ENCODE measurements at regions not wholly inside any gene's neighbourhood (a gene's known extent, or its start where the extent isn't known, plus 50 kb on each side); places are given as distances from the start of the nearest gene placed in this dataset.
"Not testable (repeated sequence)": the region's sequence is repeated elsewhere in the genome, so short reads cannot be mapped to it uniquely, and the experiment has no call there.

GRCh38 chr4:1558205-1558604 is 125.9 kb downstream of the FAM53A start:
- no peak for DNase-seq

GRCh38 chr4:1557221-1557597 is 126.9 kb downstream of the FAM53A start:
- DNase-seq, result no peak

- no peak for DNase-seq
These were observed 127.4 kb downstream of the FAM53A start for GRCh38 chr4:1556541-1557220.

- DNase-seq, result no peak
These were observed 129.2 kb downstream of the FAM53A start for GRCh38 chr4:1554876-1555265.

- DNase-seq, result no peak
These were observed 129.8 kb downstream of the FAM53A start for GRCh38 chr4:1554246-1554875.

- DNase-seq, result no peak
These were observed 130.7 kb downstream of the FAM53A start for GRCh38 chr4:1553365-1553764.

GRCh38 chr4:1552451-1552850 is 131.7 kb downstream of the FAM53A start:
- DNase-seq, result no peak

- DNase-seq, result no peak
These were observed 132.9 kb downstream of the FAM53A start for GRCh38 chr4:1551211-1551610.

- no peak for DNase-seq
These were observed 133.7 kb downstream of the FAM53A start for GRCh38 chr4:1550122-1551070.

- no peak for DNase-seq
These were observed 134.5 kb downstream of the FAM53A start for GRCh38 chr4:1549638-1550035.

GRCh38 chr4:1548827-1549637 is 135.1 kb downstream of the FAM53A start:
- not testable (repeated sequence) for DNase-seq

- DNase-seq, result no peak
These were observed 136.0 kb downstream of the FAM53A start for GRCh38 chr4:1547856-1548826.

- DNase-seq, result no peak
These were observed 136.8 kb downstream of the FAM53A start for GRCh38 chr4:1547131-1547855.

- no peak for DNase-seq
These were observed 138.6 kb upstream of the NKX1-1 start for GRCh38 chr4:1544861-1545281.

GRCh38 chr4:1544435-1544834 is 138.2 kb upstream of the NKX1-1 start:
- DNase-seq, result not testable (repeated sequence)

- no peak for DNase-seq
These were observed 137.7 kb upstream of the NKX1-1 start for GRCh38 chr4:1543976-1544375.

GRCh38 chr4:1543561-1543960 is 137.3 kb upstream of the NKX1-1 start:
- no peak for DNase-seq

- DNase-seq, result no peak
These were observed 136.5 kb upstream of the NKX1-1 start for GRCh38 chr4:1542516-1543320.

GRCh38 chr4:1542226-1542490 is 135.9 kb upstream of the NKX1-1 start:
- no peak for DNase-seq
